ENCODE measurements at regions not wholly inside any gene's neighbourhood (a gene's known extent, or its start where the extent isn't known, plus 50 kb on each side); places are given as distances from the start of the nearest gene placed in this dataset.

- TF ChIP-seq CTCF (IDR thresholded peaks at IDR 0.05; ENCODE audit: low read depth, low read length, missing control alignments): no peak
- no peak overlapping the region for H3K4me3 ChIP-seq (ENCODE audit: low read depth, low read length)
- DNase-seq (ENCODE audit: low read depth): no peak
These were observed 365.9 kb downstream of the TGFB2 start for GRCh38 chr1:218711001-218711400.

- no peak for DNase-seq (ENCODE audit: low read depth)
- no peak for TF ChIP-seq CTCF (IDR thresholded peaks at IDR 0.05; ENCODE audit: low read depth, low read length, missing control alignments)
- no peak overlapping the region for H3K4me3 ChIP-seq (ENCODE audit: low read depth, low read length)
These were observed 366.9 kb downstream of the TGFB2 start for GRCh38 chr1:218711884-218712674.

- no peak for DNase-seq (ENCODE audit: low read depth)
- H3K4me3 ChIP-seq (ENCODE audit: low read depth, low read length): no peak overlapping the region
- no peak for TF ChIP-seq CTCF (IDR thresholded peaks at IDR 0.05; ENCODE audit: low read depth, low read length, missing control alignments)
These were observed 367.5 kb downstream of the TGFB2 start for GRCh38 chr1:218712677-218713076.

GRCh38 chr1:218715961-218716669 lies 371.0 kb downstream of the TGFB2 start:
- H3K4me3 ChIP-seq (ENCODE audit: low read depth, low read length): no peak overlapping the region
- TF ChIP-seq CTCF (IDR thresholded peaks at IDR 0.05; ENCODE audit: low read depth, low read length, missing control alignments): no peak
- no peak for DNase-seq (ENCODE audit: low read depth)

GRCh38 chr1:218717575-218717974 lies 372.4 kb downstream of the TGFB2 start:
- no peak overlapping the region for H3K4me3 ChIP-seq (ENCODE audit: low read depth, low read length)
- no peak for TF ChIP-seq CTCF (IDR thresholded peaks at IDR 0.05; ENCODE audit: low read depth, low read length, missing control alignments)
- DNase-seq (ENCODE audit: low read depth): no peak

- no peak for DNase-seq (ENCODE audit: low read depth)
- TF ChIP-seq CTCF (IDR thresholded peaks at IDR 0.05; ENCODE audit: low read depth, low read length, missing control alignments): no peak
- H3K4me3 ChIP-seq (ENCODE audit: low read depth, low read length): no peak overlapping the region
These were observed 373.1 kb downstream of the TGFB2 start for GRCh38 chr1:218718206-218718605.

Data from GM12864 (cell line).